Glutamatergic neuron (in vitro differentiated cells): ENCODE measurements at regions not wholly inside any gene's neighbourhood (a gene's known extent, or its start where the extent isn't known, plus 50 kb on each side); places are given as distances from the start of the nearest gene placed in this dataset.

Source experiments
- DNase-seq: peaks from one replicate; pipeline ENCODE4 v3.0.0; 2022
- H3K27ac Mint-ChIP-seq: one replicate; pipeline ENCODE4 v1.8.0; 2020; ENCODE audit warnings: mild to moderate bottlenecking, mixed read lengths, inconsistent platforms; ENCODE audit not compliant: unreplicated experiment
- H3K27me3 Mint-ChIP-seq: one replicate; pipeline ENCODE4 v1.8.0; 2020; ENCODE audit warnings: mild to moderate bottlenecking, moderate library complexity, mixed read lengths, inconsistent platforms; ENCODE audit not compliant: unreplicated experiment
- H3K36me3 Mint-ChIP-seq: one replicate; pipeline ENCODE4 v1.8.0; 2020; ENCODE audit warnings: mild to moderate bottlenecking, mixed read lengths, inconsistent platforms; ENCODE audit not compliant: unreplicated experiment
- H3K4me1 Mint-ChIP-seq: one replicate; pipeline ENCODE4 v1.8.0; 2020; ENCODE audit warnings: mild to moderate bottlenecking, low read depth, mixed read lengths, inconsistent platforms; ENCODE audit not compliant: unreplicated experiment
- H3K4me3 Mint-ChIP-seq: one replicate; pipeline ENCODE4 v1.8.0; 2020; ENCODE audit warnings: mild to moderate bottlenecking, mixed read lengths, inconsistent platforms; ENCODE audit not compliant: unreplicated experiment
- H3K9me3 Mint-ChIP-seq: one replicate; pipeline ENCODE4 v1.8.0; 2020; ENCODE audit warnings: mild to moderate bottlenecking, moderate library complexity, mixed read lengths, inconsistent platforms; ENCODE audit not compliant: unreplicated experiment
- CTCF ChIP-seq: fragments of 200-600 bp; sonication (generic); IDR thresholded peaks from one replicate; pipeline ENCODE4 v1.5.0; 2021; ENCODE audit not compliant: partially characterized antibody, unreplicated experiment

- peaks cover 1% of the 10 kb centered on the region for H3K27me3 Mint-ChIP-seq
Measured at GRCh38 chr22:47645450-47645914, 883.0 kb downstream of the TBC1D22A start.

GRCh38 chr22:47634347-47634746, 871.9 kb downstream of the TBC1D22A start:
- no peak overlapping the region for H3K4me3 Mint-ChIP-seq
- H3K4me1 Mint-ChIP-seq, result no peaks in the 10 kb centered on the region
- no peak for DNase-seq
- H3K27ac Mint-ChIP-seq, result no peak overlapping the region
- TF ChIP-seq CTCF, result no peak
- peaks cover 8% of the 10 kb centered on the region for H3K27me3 Mint-ChIP-seq
- H3K9me3 Mint-ChIP-seq, result peaks cover 22% of the 10 kb centered on the region
- peaks cover 28% of the 10 kb centered on the region for H3K36me3 Mint-ChIP-seq

More at GRCh38 chr22:47645450-47645914, 883.0 kb downstream of the TBC1D22A start:
- no peak for DNase-seq
- no peak for TF ChIP-seq CTCF
- Mint-ChIP-seq H3K4me1 (no peaks in the 10 kb centered on the region), H3K4me3 (no peak overlapping the region), H3K9me3 (peaks cover 4% of the 10 kb centered on the region), H3K36me3 (no peaks in the 10 kb centered on the region), H3K27ac (no peak overlapping the region)

- peaks cover 22% of the 10 kb centered on the region for H3K9me3 Mint-ChIP-seq
- H3K36me3 Mint-ChIP-seq, result peaks cover 20% of the 10 kb centered on the region
- H3K27me3 Mint-ChIP-seq, result peaks cover 8% of the 10 kb centered on the region
- no peaks in the 10 kb centered on the region for H3K4me1 Mint-ChIP-seq
- no peak overlapping the region for H3K27ac Mint-ChIP-seq
- no peak for DNase-seq
- no peak for TF ChIP-seq CTCF
- no peak overlapping the region for H3K4me3 Mint-ChIP-seq
Measured at GRCh38 chr22:47633111-47633510, 870.7 kb downstream of the TBC1D22A start.

- no peak for DNase-seq
- no peak for TF ChIP-seq CTCF
- Mint-ChIP-seq H3K27ac (no peak overlapping the region), H3K4me1 (no peaks in the 10 kb centered on the region), H3K9me3 (peaks cover 22% of the 10 kb centered on the region), H3K27me3 (peaks cover 8% of the 10 kb centered on the region), H3K4me3 (no peak overlapping the region), H3K36me3 (peaks cover 20% of the 10 kb centered on the region)
Measured at GRCh38 chr22:47632701-47633100, 870.3 kb downstream of the TBC1D22A start.

GRCh38 chr22:47631571-47632102, 869.2 kb downstream of the TBC1D22A start:
- Mint-ChIP-seq H3K9me3 (peaks cover 22% of the 10 kb centered on the region), H3K27me3 (peaks cover 8% of the 10 kb centered on the region), H3K4me3 (no peak overlapping the region), H3K36me3 (peaks cover 20% of the 10 kb centered on the region), H3K4me1 (no peaks in the 10 kb centered on the region), H3K27ac (no peak overlapping the region)
- no peak for DNase-seq
- TF ChIP-seq CTCF, result no peak
